Fibroblast of skin of right quadriceps (primary cell): ENCODE measurements at regions not wholly inside any gene's neighbourhood (a gene's known extent, or its start where the extent isn't known, plus 50 kb on each side); places are given as distances from the start of the nearest gene placed in this dataset.
A peak's percentile ranks its signal among the peaks of the same experiment; 100 is the strongest.

Source experiments
- DNase-seq: peaks from one replicate; pipeline ENCODE4 v3.0.0-alpha.2; 2013

GRCh38 chr3:162213196-162213595 is 716.6 kb downstream of the OTOL1 start:
- no peak for DNase-seq

- no peak for DNase-seq
Measured at GRCh38 chr3:162213956-162214355, 717.3 kb downstream of the OTOL1 start.

GRCh38 chr3:162217647-162218046 is 721.0 kb downstream of the OTOL1 start:
- peak; percentile 43 for DNase-seq

GRCh38 chr3:162218479-162218878 is 721.9 kb downstream of the OTOL1 start:
- no peak for DNase-seq

- peak; percentile 15 for DNase-seq
Measured at GRCh38 chr3:162224746-162225145, 728.1 kb downstream of the OTOL1 start.

- DNase-seq = no peak
Measured at GRCh38 chr3:162236949-162237348, 740.3 kb downstream of the OTOL1 start.

- DNase-seq = no peak
Measured at GRCh38 chr3:162250782-162251181, 754.2 kb downstream of the OTOL1 start.

GRCh38 chr3:162262129-162262528 is 765.5 kb downstream of the OTOL1 start:
- DNase-seq = no peak

- DNase-seq = no peak
Measured at GRCh38 chr3:162263596-162263995, 767.0 kb downstream of the OTOL1 start.

- no peak for DNase-seq
Measured at GRCh38 chr3:162269636-162270458, 773.2 kb downstream of the OTOL1 start.

- no peak for DNase-seq
Measured at GRCh38 chr3:162274070-162274469, 777.5 kb downstream of the OTOL1 start.

- no peak for DNase-seq
Measured at GRCh38 chr3:162278834-162279233, 782.2 kb downstream of the OTOL1 start.

- DNase-seq = no peak
Measured at GRCh38 chr3:162285259-162285658, 788.7 kb downstream of the OTOL1 start.

GRCh38 chr3:162287600-162287999 is 791.0 kb downstream of the OTOL1 start:
- DNase-seq = no peak

GRCh38 chr3:162292409-162292808 is 795.8 kb downstream of the OTOL1 start:
- DNase-seq = no peak

- peak; percentile 98 for DNase-seq
Measured at GRCh38 chr3:162295323-162295983, 798.8 kb downstream of the OTOL1 start.

GRCh38 chr3:162302983-162303624 is 806.5 kb downstream of the OTOL1 start:
- DNase-seq = peak; percentile 19

GRCh38 chr3:162317046-162317445 is 820.4 kb downstream of the OTOL1 start:
- no peak for DNase-seq

- DNase-seq = no peak
Measured at GRCh38 chr3:162328649-162329048, 832.0 kb downstream of the OTOL1 start.

- DNase-seq = no peak
Measured at GRCh38 chr3:162329514-162329913, 832.9 kb downstream of the OTOL1 start.

GRCh38 chr3:162332344-162332743 is 835.7 kb downstream of the OTOL1 start:
- DNase-seq = peak; percentile 31

- DNase-seq = no peak
Measured at GRCh38 chr3:162334537-162334936, 837.9 kb downstream of the OTOL1 start.

GRCh38 chr3:162337630-162338029 is 841.0 kb downstream of the OTOL1 start:
- no peak for DNase-seq

- DNase-seq = peak; percentile 14
Measured at GRCh38 chr3:162338514-162338913, 841.9 kb downstream of the OTOL1 start.
